WTC11 (cell line): ENCODE measurements at regions not wholly inside any gene's neighbourhood (a gene's known extent, or its start where the extent isn't known, plus 50 kb on each side); places are given as distances from the start of the nearest gene placed in this dataset.

Experiments used
- ATAC-seq: fragments of 200-7000 bp; cut with Tn5 transposase; 2 replicates; pipeline ENCODE4 v1.10.0; 2021; ENCODE audit warnings: mild to moderate bottlenecking, moderate library complexity
- CTCF ChIA-PET: fragments of 300-600 bp; sonication (Branson Sonifier 250); formaldehyde crosslinking; loops from one replicate; lab custom pipeline; 2021; ENCODE audit warnings: antibody characterized with exemption; lab: Charles Lee
- POLR2A ChIA-PET: fragments of 350-600 bp; sonication (Branson Sonifier 250); formaldehyde crosslinking; loops from one replicate; lab custom pipeline; 2021; ENCODE audit warnings: antibody characterized with exemption; lab: Charles Lee
- DNase-seq: peaks from one replicate; pipeline ENCODE4 v3.0.0; 2021; ENCODE audit warnings: low spot score
- H3K27ac Mint-ChIP-seq: 2 replicates; pipeline ENCODE4 v1.8.0; 2021; ENCODE audit warnings: mixed read lengths
- H3K27me3 Mint-ChIP-seq: 2 replicates; pipeline ENCODE4 v1.8.0; 2021; ENCODE audit warnings: low read depth, mild to moderate bottlenecking, moderate library complexity, mixed read lengths
- H3K36me3 Mint-ChIP-seq: 2 replicates; pipeline ENCODE4 v1.8.0; 2021; ENCODE audit warnings: mixed read lengths
- H3K4me1 Mint-ChIP-seq: 2 replicates; pipeline ENCODE4 v1.8.0; 2022; ENCODE audit warnings: mixed read lengths
- H3K4me3 Mint-ChIP-seq: 2 replicates; pipeline ENCODE4 v1.8.0; 2021; ENCODE audit warnings: mild to moderate bottlenecking, moderate library complexity, mixed read lengths
- H3K9me3 Mint-ChIP-seq: 2 replicates; pipeline ENCODE4 v1.8.0; 2021; ENCODE audit warnings: mixed read lengths
- ATF1 ChIP-seq: sonication (generic); formaldehyde crosslinking; IDR thresholded peaks from 2 replicates; pipeline ENCODE4 v1.8.1; 2023; ENCODE audit warnings: mild to moderate bottlenecking, moderate library complexity, missing genetic modification reagents
- CREM ChIP-seq: sonication (generic); formaldehyde crosslinking; IDR thresholded peaks from 2 replicates; pipeline ENCODE4 v1.8.1; 2022; ENCODE audit warnings: mild to moderate bottlenecking, missing genetic modification reagents, moderate library complexity
- E2F4 ChIP-seq: sonication (generic); formaldehyde crosslinking; IDR thresholded peaks from 2 replicates; pipeline ENCODE4 v1.8.1; 2022; ENCODE audit warnings: low read depth, mild to moderate bottlenecking, moderate library complexity, missing genetic modification reagents, borderline replicate concordance
- E2F5 ChIP-seq: sonication (generic); formaldehyde crosslinking; IDR thresholded peaks from 2 replicates; pipeline ENCODE4 v1.8.1; 2022; ENCODE audit warnings: mild to moderate bottlenecking, moderate library complexity, missing genetic modification reagents
- ELF4 ChIP-seq: sonication (generic); formaldehyde crosslinking; IDR thresholded peaks from 2 replicates; pipeline ENCODE4 v1.8.1; 2022; ENCODE audit warnings: low read depth, mild to moderate bottlenecking, moderate library complexity, missing genetic modification reagents
- ETV6 ChIP-seq: sonication (generic); formaldehyde crosslinking; IDR thresholded peaks from 2 replicates; pipeline ENCODE4 v1.8.1; 2022; ENCODE audit warnings: mild to moderate bottlenecking, missing genetic modification reagents
- IRF2 ChIP-seq: sonication (generic); formaldehyde crosslinking; IDR thresholded peaks from 2 replicates; pipeline ENCODE4 v1.8.0; 2022; ENCODE audit warnings: low read depth, missing genetic modification reagents, borderline replicate concordance
- MYBL2 ChIP-seq: sonication (generic); formaldehyde crosslinking; IDR thresholded peaks from 2 replicates; pipeline ENCODE4 v1.8.1; 2023; ENCODE audit warnings: mild to moderate bottlenecking, moderate library complexity, missing genetic modification reagents
- NFE2L1 ChIP-seq: sonication (generic); formaldehyde crosslinking; IDR thresholded peaks from 2 replicates; pipeline ENCODE4 v1.8.1; 2023; ENCODE audit warnings: missing genetic modification reagents
- NFYB ChIP-seq: sonication (generic); formaldehyde crosslinking; conservative IDR thresholded peaks from 2 replicates; pipeline ENCODE4 v1.8.0; 2022; ENCODE audit warnings: low read depth, missing genetic modification reagents
- NR3C1 ChIP-seq: sonication (generic); formaldehyde crosslinking; conservative IDR thresholded peaks from 2 replicates; pipeline ENCODE4 v1.8.1; 2023; ENCODE audit warnings: low read depth, mild to moderate bottlenecking, missing genetic modification reagents
- PRDM15 ChIP-seq: sonication (generic); formaldehyde crosslinking; IDR thresholded peaks from 2 replicates; pipeline ENCODE4 v1.8.0; 2022; ENCODE audit warnings: missing genetic modification reagents
- RELA ChIP-seq: sonication (generic); formaldehyde crosslinking; IDR thresholded peaks from 2 replicates; pipeline ENCODE4 v1.8.1; 2022; ENCODE audit warnings: missing genetic modification reagents, mild to moderate bottlenecking, borderline replicate concordance
- SMAD4 ChIP-seq: sonication (generic); formaldehyde crosslinking; IDR thresholded peaks from 2 replicates; pipeline ENCODE4 v1.8.0; 2022; ENCODE audit warnings: mild to moderate bottlenecking, missing genetic modification reagents
- TCF7 ChIP-seq: sonication (generic); formaldehyde crosslinking; IDR thresholded peaks from 2 replicates; pipeline ENCODE4 v1.8.0; 2022; ENCODE audit warnings: mild to moderate bottlenecking, low read depth, missing genetic modification reagents, moderate library complexity
- USF2 ChIP-seq: sonication (generic); formaldehyde crosslinking; IDR thresholded peaks from 2 replicates; pipeline ENCODE4 v1.8.1; 2023; ENCODE audit warnings: mild to moderate bottlenecking, missing genetic modification reagents, moderate library complexity
- ZBTB43 ChIP-seq: sonication (generic); formaldehyde crosslinking; IDR thresholded peaks from 2 replicates; pipeline ENCODE4 v1.8.1; 2023; ENCODE audit warnings: mild to moderate bottlenecking, missing genetic modification reagents
- ZNF121 ChIP-seq: sonication (generic); formaldehyde crosslinking; IDR thresholded peaks from 2 replicates; pipeline ENCODE4 v1.8.0; 2023; ENCODE audit warnings: missing genetic modification reagents
- ZNF396 ChIP-seq: fragments of 250-450 bp; sonication (Bioruptor Pico); IDR thresholded peaks from 2 replicates; pipeline ENCODE4 v1.8.0; 2021; ENCODE audit warnings: mild to moderate bottlenecking, moderate library complexity, borderline replicate concordance
- ZNF512 ChIP-seq: sonication (generic); formaldehyde crosslinking; IDR thresholded peaks from 2 replicates; pipeline ENCODE4 v1.8.1; 2022; ENCODE audit warnings: missing genetic modification reagents, borderline replicate concordance
- ZNF671 ChIP-seq: fragments of 250-450 bp; sonication (Bioruptor Pico); IDR thresholded peaks from 2 replicates; pipeline ENCODE4 v1.8.0; 2021; ENCODE audit warnings: mild to moderate bottlenecking
- ZSCAN18 ChIP-seq: fragments of 250-450 bp; sonication (Bioruptor Pico); IDR thresholded peaks from 2 replicates; pipeline ENCODE4 v2.1.2; 2022; ENCODE audit warnings: mild to moderate bottlenecking, moderate library complexity

- H3K27me3 Mint-ChIP-seq: no peaks in the 10 kb centered on the region
- no peak overlapping the region for H3K27ac Mint-ChIP-seq
- TF ChIP-seq RELA: no peak
- no peak for TF ChIP-seq ZNF671 (CRISPR knock-in tag)
- no peak for DNase-seq
- 0 out of 2 replicates have a peak, but pooled peaks cover 3% of the 10 kb centered on the region for H3K4me1 Mint-ChIP-seq
- H3K36me3 Mint-ChIP-seq: no peaks in the 10 kb centered on the region
- no peak for ATAC-seq
- no peak overlapping the region for H3K4me3 Mint-ChIP-seq
- CTCF ChIA-PET: interaction anchor here (1.1 kb wide), 1 partner anchor 13 kb away, joined by 4 read pairs; no protein-coding TSS in a partner anchor
- POLR2A ChIA-PET: no interaction called here
- H3K9me3 Mint-ChIP-seq: peaks cover 3% of the 10 kb centered on the region; the same call in 1 of the 2 replicates
These were observed 155.2 kb upstream of the KCNIP4 start for GRCh38 chr4:22103768-22104167.

GRCh38 chr4:22099896-22100295 is 151.3 kb upstream of the KCNIP4 start:
- no peak for TF ChIP-seq ZNF512 (CRISPR knock-in tag)
- no peak for TF ChIP-seq ZNF396 (CRISPR knock-in tag)
- TF ChIP-seq USF2: no peak
- no peak for TF ChIP-seq ETV6
- TF ChIP-seq RELA: no peak
- no peak for TF ChIP-seq E2F5 (CRISPR knock-in tag)
- H3K4me3 Mint-ChIP-seq: no peak overlapping the region
- no peaks in the 10 kb centered on the region for H3K27me3 Mint-ChIP-seq
- no peak overlapping the region for H3K27ac Mint-ChIP-seq
- H3K9me3 Mint-ChIP-seq: no peaks in the 10 kb centered on the region
- no peaks in the 10 kb centered on the region for H3K36me3 Mint-ChIP-seq
- DNase-seq (no peak), ATAC-seq (no peak)
- POLR2A ChIA-PET: no interaction called here
- H3K4me1 Mint-ChIP-seq: 0 out of 2 replicates have a peak, but pooled peaks cover 4% of the 10 kb centered on the region
- CTCF ChIA-PET: interaction anchor here (1.0 kb wide), 1 partner anchor 311 kb away, joined by 3 read pairs; no protein-coding TSS in a partner anchor

- ChIA-PET POLR2A (no interaction called here), CTCF (interaction anchor here (0.8 to 1.0 kb wide), 2 partner anchors 149 to 309 kb away, joined by 3 read pairs; partner anchors contain the start of gene KCNIP4)
- no peak overlapping the region for H3K4me3 Mint-ChIP-seq
- DNase-seq (no peak), ATAC-seq (no peak)
- H3K27ac Mint-ChIP-seq: no peak overlapping the region
- H3K9me3 Mint-ChIP-seq: no peaks in the 10 kb centered on the region
- 0 out of 2 replicates have a peak, but pooled peaks cover 4% of the 10 kb centered on the region for H3K4me1 Mint-ChIP-seq
- no peaks in the 10 kb centered on the region for H3K36me3 Mint-ChIP-seq
- H3K27me3 Mint-ChIP-seq: no peaks in the 10 kb centered on the region
- TF ChIP-seq NR3C1 (CRISPR knock-in tag) (no peak), PRDM15 (CRISPR knock-in tag) (no peak), CREM (CRISPR knock-in tag) (no peak), ZBTB43 (CRISPR knock-in tag) (no peak), RELA (no peak), E2F4 (CRISPR knock-in tag) (no peak), IRF2 (CRISPR knock-in tag) (no peak), TCF7 (CRISPR knock-in tag) (no peak), NFE2L1 (CRISPR knock-in tag) (no peak), ZSCAN18 (CRISPR knock-in tag) (no peak), NFYB (CRISPR knock-in tag) (no peak), ATF1 (CRISPR knock-in tag) (no peak), ELF4 (no peak), ZNF121 (no peak), MYBL2 (no peak), SMAD4 (no peak)
These were observed 149.0 kb upstream of the KCNIP4 start for GRCh38 chr4:22097596-22097995.
